Testis (tissue), 2 donors: ENCODE measurements at regions not wholly inside any gene's neighbourhood (a gene's known extent, or its start where the extent isn't known, plus 50 kb on each side); places are given as distances from the start of the nearest gene placed in this dataset.

Experiments
- CTCF ChIP-seq, 3 experiments: fragments of 450-650 bp in 2 of 3; fragments of 200-600 bp in 1 of 3; sonication (generic) in 1 of 3; IDR thresholded peaks; one replicate each; pipeline ENCODE4 v1.5.1; 2016 to 2019; ENCODE audit warnings: antibody characterized with exemption in 3 of 3, mild to moderate bottlenecking in 2 of 3, moderate library complexity in 1 of 3
- POLR2A ChIP-seq: fragments of 450-650 bp; IDR thresholded peaks from one replicate; pipeline ENCODE4 v1.6.1; 2017; ENCODE audit warnings: antibody characterized with exemption, mild to moderate bottlenecking, moderate library complexity

DNA sequence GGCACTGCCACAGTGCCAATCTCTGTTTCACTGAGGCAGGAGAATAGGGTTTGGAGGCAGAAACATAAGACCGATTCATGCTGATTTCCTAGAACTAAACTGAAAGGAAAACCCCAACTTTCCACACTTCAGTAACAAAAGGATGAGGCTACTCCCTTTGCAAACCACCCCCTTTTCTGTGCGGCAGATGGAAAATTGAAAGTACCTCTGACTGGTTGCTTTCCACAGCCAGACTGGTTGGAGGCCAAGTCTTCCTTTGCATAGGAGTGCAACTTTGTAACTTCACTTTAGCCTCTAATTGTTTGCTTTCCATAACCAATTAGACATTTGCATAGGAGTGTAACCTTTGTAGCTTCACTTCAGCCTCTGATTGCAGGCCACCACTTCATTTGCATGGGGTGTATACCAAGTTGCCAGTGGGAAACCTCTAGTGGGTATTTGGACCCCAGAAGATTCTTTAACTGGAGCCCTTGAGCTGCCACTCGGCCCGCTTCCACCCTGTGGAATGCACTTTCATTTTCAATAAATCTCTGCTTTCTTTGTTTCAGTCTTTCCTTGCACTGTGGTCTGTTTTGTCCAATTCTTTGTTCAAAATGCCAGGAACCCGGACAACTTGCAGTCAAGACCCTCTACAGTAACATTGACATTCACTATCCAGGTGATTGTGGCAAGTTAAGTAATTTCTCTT is 252.0 kb downstream of the UTP18 start:
- no peak for TF ChIP-seq CTCF (IDR thresholded peaks at IDR 0.05)
- TF ChIP-seq POLR2A, result no peak
